ENCODE measurements at regions not wholly inside any gene's neighbourhood (a gene's known extent, or its start where the extent isn't known, plus 50 kb on each side); places are given as distances from the start of the nearest gene placed in this dataset.
"Not testable (repeated sequence)": the region's sequence is repeated elsewhere in the genome, so short reads cannot be mapped to it uniquely, and the experiment has no call there.

GRCh38 chr14:23725528-23725927 is 89.4 kb downstream of the DHRS2 start:
- no peak for DNase-seq (ENCODE audit: low spot score)
- no peak for TF ChIP-seq CTCF (IDR thresholded peaks at IDR 0.05)
- ATAC-seq (ENCODE audit: low FRiP score), result no peak

- no peak for ATAC-seq (ENCODE audit: low FRiP score)
- no peak for TF ChIP-seq CTCF (IDR thresholded peaks at IDR 0.05)
- DNase-seq (ENCODE audit: low spot score), result no peak
These were observed 90.0 kb downstream of the DHRS2 start for GRCh38 chr14:23725980-23726710.

GRCh38 chr14:23727566-23728335 is 91.6 kb downstream of the DHRS2 start:
- TF ChIP-seq CTCF (IDR thresholded peaks at IDR 0.05), result no peak
- ATAC-seq (ENCODE audit: low FRiP score), result no peak
- no peak for DNase-seq (ENCODE audit: low spot score)

GRCh38 chr14:23728791-23729190 is 92.6 kb downstream of the DHRS2 start:
- ATAC-seq (ENCODE audit: low FRiP score) (no peak), DNase-seq (ENCODE audit: low spot score) (no peak)
- TF ChIP-seq CTCF (IDR thresholded peaks at IDR 0.05), result no peak

- DNase-seq (ENCODE audit: low spot score), result no peak
- ATAC-seq (ENCODE audit: low FRiP score), result no peak
- no peak for TF ChIP-seq CTCF (IDR thresholded peaks at IDR 0.05)
These were observed 93.7 kb downstream of the DHRS2 start for GRCh38 chr14:23729720-23730387.

GRCh38 chr14:23735394-23735793 is 99.2 kb downstream of the DHRS2 start:
- ATAC-seq (ENCODE audit: low FRiP score), result no peak
- DNase-seq (ENCODE audit: low spot score), result no peak
- no peak for TF ChIP-seq CTCF (IDR thresholded peaks at IDR 0.05)

GRCh38 chr14:23744368-23744767 is 108.2 kb downstream of the DHRS2 start:
- ATAC-seq (ENCODE audit: low FRiP score); DNase-seq (ENCODE audit: low spot score): not testable (repeated sequence)
